Endothelial cell of umbilical vein (primary cell): ENCODE measurements at regions not wholly inside any gene's neighbourhood (a gene's known extent, or its start where the extent isn't known, plus 50 kb on each side); places are given as distances from the start of the nearest gene placed in this dataset.

ENCODE experiments used
- BruUV-seq: library from RNA; stranded (reverse); fragments of 400-500 nt; replicated peaks from 2 replicates; lab custom pipeline; 2021; lab: Mats Ljungman, UMichigan
- CTCF ChIA-PET: fragments of 300-600, 350-600 bp; sonication (Branson Sonifier 250); formaldehyde crosslinking; loops from one replicate; lab custom pipeline; 2021; ENCODE audit warnings: antibody characterized with exemption, inconsistent platforms; lab: Charles Lee
- POLR2A ChIA-PET: fragments of 300-600, 350-600 bp; sonication (Branson Sonifier 250); formaldehyde crosslinking; loops from one replicate; lab custom pipeline; 2021; ENCODE audit warnings: antibody characterized with exemption, inconsistent platforms; lab: Charles Lee
- DNase-seq: peaks from one replicate; pipeline ENCODE4 v3.0.0-alpha.2; 2011; ENCODE audit warnings: low read depth, low spot score
- FAIRE-seq: peaks from 2 replicates; lab custom pipeline; 2011; peaks lifted over from hg19 to GRCh38; lab: Jason Lieb, UNC
- H2AFZ ChIP-seq: 2 replicates; pipeline ENCODE4 v1.6.0; 2012; ENCODE audit warnings: low read depth, low read length, control low read depth, inconsistent platforms
- H3K27ac ChIP-seq: 2 replicates; pipeline ENCODE4 v1.5.1; 2011; ENCODE audit warnings: low read depth, mild to moderate bottlenecking, control low read depth, low read length, moderate library complexity; ENCODE audit not compliant: insufficient read depth
- H3K27me3 ChIP-seq, 2 experiments: 2 replicates each; pipeline versions ENCODE4 v1.6.0 to v1.6.1; 2011; ENCODE audit warnings: low read length in 2 of 2, mixed read lengths in 1 of 2; ENCODE audit not compliant: control insufficient read depth in 2 of 2, insufficient read depth in 2 of 2
- H3K36me3 ChIP-seq, 2 experiments: 2 replicates in 1 of 2; 3 replicates in 1 of 2; pipeline ENCODE4 v1.5.1; 2011; ENCODE audit warnings: low read length in 2 of 2, mild to moderate bottlenecking in 1 of 2, moderate library complexity in 1 of 2; ENCODE audit not compliant: control insufficient read depth in 2 of 2, insufficient read depth in 2 of 2; ENCODE audit errors: extremely low read depth in 1 of 2
- H3K4me1 ChIP-seq: 3 replicates; pipeline ENCODE4 v1.5.1; 2011; ENCODE audit warnings: mild to moderate bottlenecking, low read length; ENCODE audit not compliant: control insufficient read depth, insufficient read depth; ENCODE audit errors: extremely low read depth
- H3K4me2 ChIP-seq: 2 replicates; pipeline ENCODE4 v1.6.1; 2011; ENCODE audit warnings: low read length, control low read depth, mixed read lengths; ENCODE audit not compliant: insufficient read depth
- H3K4me3 ChIP-seq, 3 experiments: fragments of 200-600 bp in 1 of 3; sonication (generic), shearing (Covaris generic) in 1 of 3; replicated peaks in 1 of 3; 2 replicates each; pipeline ENCODE4 v1.5.1; 2011 to 2016; ENCODE audit warnings: control low read depth in 3 of 3, low read length in 3 of 3, mild to moderate bottlenecking in 2 of 3, inconsistent platforms in 1 of 3, low read depth in 1 of 3, moderate library complexity in 1 of 3; ENCODE audit not compliant: insufficient read depth in 1 of 3
- H3K79me2 ChIP-seq: 2 replicates; pipeline ENCODE4 v1.6.0; 2012; ENCODE audit warnings: low read length, inconsistent platforms; ENCODE audit not compliant: control insufficient read depth, insufficient read depth
- H3K9ac ChIP-seq: replicated peaks from 2 replicates; pipeline ENCODE3; 2011; ENCODE audit warnings: low read length, control low read depth; ENCODE audit not compliant: insufficient read depth; ENCODE audit errors: extremely low read depth
- H3K9me1 ChIP-seq: replicated peaks from 3 replicates; pipeline ENCODE4 v1.6.0; 2011; ENCODE audit warnings: mild to moderate bottlenecking, low read length; ENCODE audit not compliant: control insufficient read depth, insufficient read depth; ENCODE audit errors: extremely low read depth
- H3K9me3 ChIP-seq: replicated peaks from 2 replicates; pipeline ENCODE4 v1.5.1; 2012; ENCODE audit warnings: low read length, inconsistent platforms; ENCODE audit not compliant: control insufficient read depth, insufficient read depth
- H4K20me1 ChIP-seq: replicated peaks from 2 replicates; pipeline ENCODE3; 2011; ENCODE audit warnings: mild to moderate bottlenecking, low read length; ENCODE audit not compliant: control insufficient read depth, insufficient read depth; ENCODE audit errors: extremely low read depth
- CTCF ChIP-seq, 2 donors: IDR thresholded peaks; 1 replicate in 1 of 2; 2 replicates in 1 of 2; pipeline ENCODE4 v1.5.1; 2011; ENCODE audit warnings: low read length in 2 of 2, mild to moderate bottlenecking in 2 of 2, moderate library complexity in 2 of 2, control low read depth in 1 of 2, inconsistent platforms in 1 of 2, low read depth in 1 of 2; ENCODE audit not compliant: insufficient read depth in 1 of 2; ENCODE audit errors: extremely low read depth in 1 of 2
- EZH2 ChIP-seq: IDR thresholded peaks from 2 replicates; pipeline ENCODE4 v1.6.1; 2012; ENCODE audit warnings: borderline replicate concordance, low read depth, mild to moderate bottlenecking, moderate library complexity, low read length, inconsistent platforms; ENCODE audit not compliant: severe bottlenecking
- FOS ChIP-seq: IDR thresholded peaks from 2 replicates; pipeline ENCODE4 v1.6.1; 2011; ENCODE audit warnings: mild to moderate bottlenecking, low read length, moderate library complexity, borderline replicate concordance; ENCODE audit not compliant: insufficient read depth
- GATA2 ChIP-seq: IDR thresholded peaks from 2 replicates; pipeline ENCODE4 v1.7.0; 2011; ENCODE audit warnings: low read depth, mild to moderate bottlenecking, moderate library complexity, mixed read lengths, low read length; ENCODE audit not compliant: insufficient read length, insufficient read depth
- JUN ChIP-seq: IDR thresholded peaks from 2 replicates; pipeline ENCODE4 v1.6.1; 2011; ENCODE audit warnings: borderline replicate concordance, low read depth; ENCODE audit not compliant: insufficient read length, insufficient read depth
- MAX ChIP-seq: IDR thresholded peaks from 2 replicates; pipeline ENCODE4 v1.6.1; 2011; ENCODE audit not compliant: insufficient read depth, insufficient read length
- MYC ChIP-seq: IDR thresholded peaks from one replicate; pipeline ENCODE4 v1.6.1; 2011; ENCODE audit warnings: mild to moderate bottlenecking, low read depth, low read length
- POLR2A ChIP-seq: IDR thresholded peaks from 2 replicates; pipeline ENCODE4 v1.6.1; 2012; ENCODE audit warnings: low read depth, mild to moderate bottlenecking, control low read depth, low read length
- POLR2AphosphoS5 ChIP-seq: IDR thresholded peaks from 2 replicates; pipeline ENCODE4 v1.6.1; 2012; ENCODE audit warnings: low read depth, mild to moderate bottlenecking, control low read depth, low read length, moderate library complexity; ENCODE audit not compliant: insufficient read depth
- dilution Hi-C: fragments of 300-500 bp; cut with MboI; formaldehyde crosslinking; loops from one replicate; pipeline ENCODE4 v1.15.0; 2019; ENCODE audit warnings: low sequenced_read_pairs; ENCODE audit not compliant: extremely low pct_ligation_motif_present
- intact Hi-C: fragments of 100-400 bp; cut with micrococcal nuclease; formaldehyde crosslinking; loops from one replicate; pipeline ENCODE4 v1.10.0; 2022

DNA sequence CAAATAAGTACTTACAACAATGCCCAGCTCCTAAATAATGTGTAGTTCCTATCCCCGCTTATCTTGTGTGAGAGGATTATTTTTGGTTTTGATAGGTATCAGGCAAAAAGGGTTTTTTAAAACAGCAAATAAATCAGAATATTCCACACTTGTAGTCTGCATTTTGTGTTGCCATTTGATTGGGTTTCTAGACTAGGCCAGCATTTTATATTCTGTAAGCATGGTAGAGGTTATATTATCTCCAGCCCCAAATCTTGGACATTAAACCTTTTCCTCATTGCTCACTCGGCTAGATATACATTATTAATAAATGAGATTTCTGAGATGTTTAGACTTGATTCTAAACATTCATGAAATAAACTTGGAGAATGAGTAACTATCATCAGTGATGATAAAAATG is 165.7 kb upstream of the C1orf21 start:
- TF ChIP-seq POLR2AphosphoS5, result no peak
- TF ChIP-seq EZH2, result no peak
- TF ChIP-seq JUN, result no peak
- no peak for TF ChIP-seq CTCF (IDR thresholded peaks at IDR 0.05; ENCODE audit: extremely low read depth in 1 of 2, insufficient read depth in 1 of 2, low read depth in 1 of 2, low read length in 2 of 2)
- TF ChIP-seq MAX, result no peak
- no peak for TF ChIP-seq FOS
- no peak for TF ChIP-seq POLR2A
- TF ChIP-seq GATA2, result no peak
- no peak for TF ChIP-seq MYC
- ChIA-PET CTCF (interaction anchor here (0.6 to 7.5 kb wide), 16 partner anchors 8 to 565 kb away, joined by 3 to 143 read pairs (median 8); no protein-coding TSS in a partner anchor), POLR2A (no interaction called here)
- Histone ChIP-seq H3K79me2 (no peaks in the 10 kb centered on the region), H3K4me2 (no peak overlapping the region), H3K9ac (no peak overlapping the region), H3K4me3 (no peak overlapping the region), H2AFZ (no peak overlapping the region), H3K27ac (no peak overlapping the region), H3K9me3 (no peaks in the 10 kb centered on the region), H3K4me1 (no peaks in the 10 kb centered on the region), H3K9me1 (no peaks in the 10 kb centered on the region), H4K20me1 (no peaks in the 10 kb centered on the region), H3K27me3 (peaks cover 6 to 8% of the 10 kb centered on the region in 2 experiments), H3K36me3 (no peaks in the 10 kb centered on the region)
- FAIRE-seq (no peak), DNase-seq (no peak)
- no TSS peak for BruUV-seq
- intact Hi-C loops (loop anchor here (5.0 kb wide), 1 partner anchor 289 kb away; no protein-coding TSS in a partner anchor), dilution Hi-C loops (no loop called here)
